HG03565 (cell line): ENCODE measurements at regions not wholly inside any gene's neighbourhood (a gene's known extent, or its start where the extent isn't known, plus 50 kb on each side); places are given as distances from the start of the nearest gene placed in this dataset.
A peak's percentile ranks its signal among the peaks of the same experiment; 100 is the strongest.

Experiments used
- ATAC-seq: cut with Tn5 transposase; IDR thresholded peaks from one replicate; pipeline ENCODE4 v1.9.1; 2021; ENCODE audit warnings: mild to moderate bottlenecking, moderate library complexity; ENCODE audit not compliant: unreplicated experiment

DNA sequence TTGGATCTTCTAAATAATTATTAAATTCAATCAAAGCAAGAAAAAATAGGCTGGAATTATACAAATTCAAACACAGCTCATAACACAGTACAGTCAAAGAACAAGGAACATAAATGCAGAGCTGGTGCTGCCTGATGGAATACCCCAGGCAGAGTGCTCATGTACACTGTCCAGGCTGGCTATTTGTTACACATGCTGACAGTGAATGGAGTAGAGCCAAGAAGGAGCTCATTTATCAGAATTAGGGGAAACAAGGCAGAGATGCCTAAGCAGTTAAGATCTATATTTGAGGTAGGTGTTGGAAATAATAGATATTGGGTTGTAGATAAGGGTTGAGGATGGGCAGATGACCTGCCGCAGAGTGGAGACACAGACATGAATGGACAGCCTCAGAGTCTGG is 788.2 kb upstream of the ARPP21 start:
- no peak for ATAC-seq

GRCh38 chr3:34852844-34853439 is 786.4 kb upstream of the ARPP21 start:
- no peak for ATAC-seq

DNA sequence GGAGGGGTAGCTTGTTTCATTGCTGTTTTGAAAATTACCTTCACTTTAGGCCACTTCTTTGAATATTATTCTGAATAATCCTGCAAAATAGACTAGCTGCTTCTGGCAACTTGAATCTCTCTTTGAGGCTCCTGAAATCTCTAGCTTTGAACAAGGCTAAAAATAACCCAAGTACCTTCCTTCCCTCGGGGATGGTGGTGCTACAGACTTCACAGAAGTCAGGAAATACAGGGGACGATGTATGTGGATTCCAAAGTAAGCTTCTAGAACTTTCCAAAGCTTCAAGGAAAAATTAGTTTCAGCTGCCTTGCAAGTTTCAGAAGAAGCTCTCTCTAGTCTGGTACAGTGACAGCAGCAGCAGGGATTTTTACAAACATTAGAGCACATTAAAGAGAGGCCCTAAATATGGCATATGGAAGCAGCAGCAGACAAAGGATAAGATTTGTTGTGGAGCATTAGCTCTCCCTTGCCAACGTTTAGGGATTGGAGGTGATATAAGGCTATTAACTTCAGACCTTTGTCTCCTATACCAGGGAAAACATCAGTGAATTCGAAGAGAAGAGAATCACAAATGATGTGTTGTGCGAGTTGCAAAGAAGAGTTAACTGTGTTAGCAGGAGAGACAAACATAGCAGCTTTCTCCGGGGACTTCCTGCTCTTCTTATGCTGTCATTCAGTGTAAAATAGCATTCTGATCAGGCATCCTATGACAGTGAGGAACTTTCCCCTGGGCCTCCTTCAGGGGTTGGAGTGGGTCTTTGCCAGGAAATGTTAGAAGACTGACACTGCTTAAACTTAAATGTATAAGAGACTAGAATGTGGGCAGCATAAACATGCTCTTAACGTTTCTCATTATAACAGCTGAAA is 783.0 kb upstream of the ARPP21 start:
- no peak for ATAC-seq

DNA sequence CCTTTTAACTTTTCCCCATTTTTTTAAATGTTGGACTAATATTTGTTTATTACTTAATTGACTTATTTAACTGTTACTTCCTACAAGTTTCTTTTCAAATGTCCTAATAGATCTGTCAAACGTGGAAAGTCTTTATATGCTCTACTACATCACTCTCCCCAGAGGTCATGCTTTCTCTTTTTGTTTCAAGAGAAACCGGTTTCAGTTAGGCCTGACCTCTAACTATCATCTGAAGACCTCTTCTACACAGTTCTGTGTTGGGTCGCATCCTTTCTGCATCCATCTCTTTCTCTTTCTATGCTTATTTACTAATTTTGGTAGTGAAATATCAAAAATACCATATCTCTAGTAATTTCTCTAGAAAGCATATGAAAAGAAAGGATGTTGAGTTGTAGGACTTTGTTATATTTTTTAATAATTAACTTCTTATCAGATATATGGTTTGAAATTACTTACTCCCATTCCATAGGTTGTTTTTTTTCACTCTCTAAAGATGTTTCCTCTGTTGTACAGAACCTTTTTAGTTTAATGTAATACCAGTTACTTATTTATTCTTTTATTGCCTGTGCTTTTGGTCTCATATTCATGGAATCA is 781.2 kb upstream of the ARPP21 start:
- ATAC-seq, result peak; percentile 78

DNA sequence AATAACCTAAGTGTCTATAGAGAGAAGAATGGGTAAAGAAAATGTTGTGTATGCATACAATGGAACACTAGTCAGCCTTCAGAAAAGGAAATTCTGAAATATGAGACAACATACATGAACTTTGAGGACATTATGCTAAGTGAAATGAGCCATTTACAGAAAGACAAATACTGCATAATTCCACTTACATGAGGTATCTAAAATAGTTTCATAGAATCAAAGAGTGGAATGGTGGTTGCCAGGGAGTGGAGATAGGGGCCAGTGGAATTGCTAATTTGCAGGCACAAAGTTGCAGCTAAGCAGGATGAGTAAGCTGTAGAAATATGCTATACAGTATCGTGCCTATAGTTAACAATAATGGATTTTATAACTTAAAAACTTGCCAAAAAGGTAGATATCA is 779.6 kb upstream of the ARPP21 start:
- ATAC-seq, result no peak

GRCh38 chr3:34862456-34862855 is 776.9 kb upstream of the ARPP21 start:
- ATAC-seq, result no peak

DNA sequence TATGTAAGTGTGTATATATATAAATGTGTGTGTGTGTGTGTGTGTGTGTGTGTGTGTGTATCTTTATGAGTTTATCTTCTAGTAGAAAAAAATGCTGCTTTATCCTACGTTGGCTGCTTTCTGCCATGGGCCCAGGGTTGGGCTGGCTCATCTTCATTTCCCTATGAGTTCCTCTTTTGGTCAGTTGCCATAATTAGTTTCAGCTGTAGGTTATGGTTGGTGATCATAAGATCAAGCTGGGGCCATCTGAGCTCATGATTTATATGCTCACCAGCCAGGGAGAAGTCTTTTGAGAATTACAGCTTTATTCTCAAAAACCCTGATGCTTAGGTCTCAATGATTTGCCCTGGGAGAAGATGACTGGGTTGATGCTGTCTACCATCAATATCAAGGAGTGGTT is 775.8 kb upstream of the ARPP21 start:
- no peak for ATAC-seq

DNA sequence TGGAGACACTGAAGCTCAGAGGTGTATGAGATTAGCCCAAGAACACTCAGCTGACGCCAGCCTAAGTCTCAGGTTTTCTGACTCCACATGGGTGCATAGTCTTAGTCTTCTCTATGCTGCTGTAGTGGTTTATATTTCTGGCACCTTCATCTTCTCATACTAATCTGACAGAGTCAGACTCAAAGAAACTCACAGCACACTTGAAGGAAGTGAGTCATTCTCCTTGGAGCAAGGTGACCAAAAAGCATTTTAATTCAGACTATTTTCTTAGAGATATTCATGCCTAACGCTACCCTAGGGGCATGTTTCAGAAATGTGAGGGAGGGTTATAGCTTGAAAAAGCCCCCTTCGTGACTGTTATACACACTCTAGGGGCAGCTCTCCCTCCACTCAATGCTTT is 775.3 kb upstream of the ARPP21 start:
- no peak for ATAC-seq

DNA sequence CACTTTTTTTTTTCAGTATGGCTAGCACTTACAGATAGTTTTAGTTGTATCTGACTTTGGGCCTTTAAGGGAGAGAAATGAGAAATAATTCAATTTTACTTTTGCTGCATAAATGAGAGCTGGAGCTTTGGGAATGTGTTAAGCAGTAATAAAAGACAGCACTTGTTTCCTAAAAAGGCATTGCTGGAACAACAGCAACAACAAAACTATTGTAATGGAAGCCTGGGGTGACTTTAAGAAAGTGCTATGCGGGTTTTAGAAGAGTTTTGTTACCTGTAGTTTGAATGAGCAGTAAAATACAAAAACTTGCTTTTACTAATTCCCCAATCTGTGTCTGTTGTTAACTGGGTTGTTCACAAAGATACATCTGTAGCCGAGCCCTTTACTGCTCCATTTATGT is 774.0 kb upstream of the ARPP21 start:
- no peak for ATAC-seq

GRCh38 chr3:34868935-34869334 is 770.4 kb upstream of the ARPP21 start:
- ATAC-seq, result no peak

- ATAC-seq, result no peak
Measured at GRCh38 chr3:34869696-34870095, 769.6 kb upstream of the ARPP21 start.

DNA sequence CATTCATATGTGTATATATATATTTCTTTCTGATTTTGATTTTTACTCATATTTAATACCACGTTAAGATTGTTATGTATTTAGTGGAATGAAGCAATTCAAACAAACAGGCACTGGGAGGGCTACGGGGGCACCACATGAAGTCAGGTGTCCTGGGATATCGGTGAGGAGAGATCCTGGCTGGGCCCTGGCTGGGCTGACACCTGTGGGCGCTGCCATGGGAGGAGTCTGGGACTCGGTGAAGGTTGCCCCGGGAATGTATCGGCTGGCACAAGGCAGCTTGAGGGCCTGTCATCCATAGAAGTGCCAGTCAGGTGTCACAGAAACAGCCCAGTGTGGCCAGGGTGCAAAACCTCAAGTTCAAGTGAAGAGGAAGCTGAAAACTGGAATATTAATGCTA is 766.9 kb upstream of the ARPP21 start:
- no peak for ATAC-seq

DNA sequence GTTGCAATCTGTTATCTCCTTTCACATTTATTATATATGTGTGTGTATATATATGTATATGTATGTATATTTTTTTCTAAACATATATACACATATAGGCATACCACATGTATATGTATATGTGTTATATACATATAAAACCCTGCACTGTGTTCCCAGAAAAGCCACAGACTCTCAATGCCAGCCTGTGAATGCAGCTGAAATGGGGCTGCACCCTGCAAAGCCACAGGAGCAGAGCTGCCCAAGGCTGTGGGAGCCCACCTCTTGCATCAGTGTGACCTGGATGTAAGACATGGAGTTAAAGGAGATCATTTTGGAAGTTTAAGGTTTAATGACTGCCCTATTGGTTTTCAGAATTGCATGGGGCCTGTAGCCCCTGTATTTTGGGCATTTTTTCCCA is 762.3 kb upstream of the ARPP21 start:
- no peak for ATAC-seq

DNA sequence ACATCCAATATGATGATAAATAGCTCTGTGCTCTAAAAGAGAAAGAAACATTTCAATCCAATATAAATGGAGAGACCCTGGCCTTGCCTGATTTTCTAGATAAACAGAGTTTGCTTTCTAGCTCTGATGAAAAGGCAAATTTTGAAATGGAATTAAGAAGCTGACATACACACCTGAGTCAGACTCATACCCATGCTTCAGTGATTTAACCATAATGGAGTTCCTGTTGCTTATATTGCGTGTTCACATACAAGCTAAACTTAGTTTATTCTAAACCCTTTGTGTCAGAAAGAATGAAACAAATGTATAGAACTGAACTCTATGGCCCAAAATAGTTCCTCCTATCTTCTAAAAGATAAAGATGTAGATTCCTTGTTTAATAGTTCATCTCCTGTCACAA is 760.8 kb upstream of the ARPP21 start:
- no peak for ATAC-seq

DNA sequence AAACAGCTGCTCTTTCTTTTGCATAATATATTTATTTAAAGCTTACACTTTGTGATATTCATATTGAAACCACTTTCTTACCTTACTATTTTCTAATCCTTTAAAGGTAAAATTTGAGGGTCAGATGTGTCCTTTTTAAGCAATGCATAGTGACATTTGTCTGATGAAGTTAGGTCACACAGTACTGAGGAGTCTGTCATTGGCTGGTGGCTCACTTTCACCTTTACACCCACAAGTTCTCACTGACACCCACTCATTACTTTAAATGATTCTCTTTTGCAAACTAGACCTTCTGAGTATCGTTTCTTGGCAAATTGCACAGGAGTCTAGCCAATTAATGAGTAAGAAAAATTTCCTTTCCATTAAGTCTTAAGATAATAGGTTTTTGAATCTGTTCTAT is 758.3 kb upstream of the ARPP21 start:
- ATAC-seq, result peak; percentile 72

DNA sequence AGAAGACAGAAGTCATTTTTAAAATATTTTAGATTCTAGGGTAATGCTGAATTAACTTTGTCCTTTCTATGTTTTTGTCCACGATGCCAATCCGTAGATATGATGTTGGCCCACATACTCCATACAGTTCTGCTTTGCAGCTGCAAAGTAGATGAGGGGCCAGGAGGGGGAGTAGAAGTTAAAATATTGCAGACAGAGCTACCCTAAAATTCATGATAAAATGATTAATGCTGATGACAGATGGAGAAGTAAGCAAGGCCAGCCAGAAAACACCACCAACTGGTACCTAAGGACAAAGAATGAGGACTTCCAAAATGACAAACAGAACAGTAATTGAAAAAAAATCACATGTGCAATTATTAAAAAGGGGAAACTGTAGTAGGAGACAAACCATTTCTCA is 756.6 kb upstream of the ARPP21 start:
- no peak for ATAC-seq

DNA sequence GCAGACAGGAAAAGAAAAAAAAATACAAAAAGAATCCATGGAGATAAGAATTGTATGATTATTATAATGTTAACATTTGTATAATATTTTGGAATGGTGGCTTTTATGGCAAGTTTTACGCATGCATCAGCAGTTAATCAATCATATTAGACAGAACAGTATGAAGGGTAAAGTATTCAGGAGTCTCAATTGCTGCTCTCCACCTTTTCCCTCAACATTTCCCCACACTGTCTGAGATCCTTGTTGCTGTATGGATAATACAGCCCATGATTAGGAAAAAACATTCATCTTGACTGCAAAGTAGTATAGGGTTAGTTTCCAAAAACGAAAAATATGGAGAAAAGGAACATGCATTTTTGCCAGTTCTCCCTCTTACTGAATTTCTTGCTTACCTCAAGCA is 755.3 kb upstream of the ARPP21 start:
- ATAC-seq, result no peak

- ATAC-seq, result no peak
Measured at GRCh38 chr3:34886443-34886842, 752.9 kb upstream of the ARPP21 start.

DNA sequence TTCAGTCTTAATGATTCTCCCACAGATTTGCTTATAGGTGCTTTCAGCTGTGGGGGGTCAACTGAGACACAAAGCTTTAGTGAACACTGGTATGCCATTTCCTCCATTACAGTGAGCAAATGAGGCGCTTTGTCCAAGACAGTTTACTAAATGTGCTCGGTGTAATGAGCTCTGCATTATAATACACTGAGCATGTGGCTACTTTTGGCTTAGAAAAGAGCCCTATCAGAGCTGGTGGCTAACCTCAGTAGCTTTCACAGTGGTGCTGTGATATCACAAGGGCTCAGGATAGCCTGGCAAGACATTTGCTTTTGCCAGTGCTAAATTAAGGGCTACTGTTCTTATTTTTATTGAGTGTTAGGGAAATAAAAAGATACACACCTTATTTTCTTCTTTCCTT is 749.7 kb upstream of the ARPP21 start:
- no peak for ATAC-seq

DNA sequence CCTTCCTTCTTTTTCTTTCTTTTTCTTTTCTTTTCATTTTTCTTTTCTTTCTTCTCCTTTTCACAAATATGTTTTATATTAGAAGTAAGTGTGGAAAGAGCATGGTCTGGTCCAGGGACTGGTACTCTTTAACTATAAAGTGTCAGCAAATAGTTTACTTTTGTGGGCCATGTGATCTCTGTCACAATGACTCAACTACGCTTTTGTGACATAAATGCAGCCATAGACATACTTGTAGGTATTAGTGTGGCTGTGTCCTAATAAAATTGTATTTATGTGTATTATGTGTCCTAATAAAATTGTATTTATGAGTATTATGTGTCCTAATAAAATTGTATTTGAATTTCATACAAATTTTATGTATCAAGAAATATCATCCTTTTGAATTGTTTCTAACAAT is 749.1 kb upstream of the ARPP21 start:
- ATAC-seq, result no peak

GRCh38 chr3:34891941-34892340 is 747.4 kb upstream of the ARPP21 start:
- no peak for ATAC-seq

DNA sequence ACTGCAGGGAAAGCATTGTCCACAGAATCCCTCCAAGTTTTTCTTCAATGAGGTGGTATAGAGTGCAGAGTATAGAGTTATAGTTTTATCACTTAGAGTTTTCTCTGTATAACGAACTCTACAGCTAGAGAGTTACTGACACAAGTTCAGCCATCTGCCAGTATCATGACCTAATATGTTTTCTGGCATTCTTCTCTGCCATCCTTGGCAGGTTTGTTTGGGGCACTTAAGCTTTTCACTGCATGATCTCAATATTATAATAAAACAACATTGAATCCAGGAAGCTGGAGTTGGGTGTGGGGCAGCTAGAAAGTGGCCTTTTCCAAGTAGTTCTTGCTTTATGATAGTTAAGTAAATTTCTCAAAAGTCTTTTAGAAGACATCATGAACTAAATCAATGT is 743.5 kb upstream of the ARPP21 start:
- ATAC-seq, result no peak
